GM18508 (cell line): ENCODE measurements at regions not wholly inside any gene's neighbourhood (a gene's known extent, or its start where the extent isn't known, plus 50 kb on each side); places are given as distances from the start of the nearest gene placed in this dataset.
"Not testable (repeated sequence)": the region's sequence is repeated elsewhere in the genome, so short reads cannot be mapped to it uniquely, and the experiment has no call there.

Source experiments
- ATAC-seq: cut with Tn5 transposase; IDR thresholded peaks from one replicate; pipeline ENCODE4 v1.9.1; 2021; ENCODE audit warnings: moderate number of reproducible peaks; ENCODE audit not compliant: insufficient read depth, unreplicated experiment

- ATAC-seq = no peak
Measured at GRCh38 chr21:14903172-14903865, 161.5 kb downstream of the NRIP1 start.

- no peak for ATAC-seq
Measured at GRCh38 chr21:14901482-14901958, 163.3 kb downstream of the NRIP1 start.

GRCh38 chr21:14900611-14901010 is 164.2 kb downstream of the NRIP1 start:
- ATAC-seq = no peak

GRCh38 chr21:14900058-14900457 is 164.7 kb downstream of the NRIP1 start:
- no peak for ATAC-seq

GRCh38 chr21:14895792-14896191 is 169.0 kb downstream of the NRIP1 start:
- ATAC-seq = no peak

- ATAC-seq = no peak
Measured at GRCh38 chr21:14890141-14890540, 174.7 kb downstream of the NRIP1 start.

- no peak for ATAC-seq
Measured at GRCh38 chr21:14889080-14889810, 175.6 kb downstream of the NRIP1 start.

- ATAC-seq = no peak
Measured at GRCh38 chr21:14888202-14888601, 176.6 kb downstream of the NRIP1 start.

- no peak for ATAC-seq
Measured at GRCh38 chr21:14886001-14886400, 178.8 kb downstream of the NRIP1 start.

- no peak for ATAC-seq
Measured at GRCh38 chr21:14883351-14883750, 181.4 kb downstream of the NRIP1 start.

- not testable (repeated sequence) for ATAC-seq
Measured at GRCh38 chr21:14882545-14882944, 182.3 kb downstream of the NRIP1 start.

- no peak for ATAC-seq
Measured at GRCh38 chr21:14881863-14882499, 182.8 kb downstream of the NRIP1 start.

- ATAC-seq = no peak
Measured at GRCh38 chr21:14880922-14881321, 183.9 kb downstream of the NRIP1 start.

GRCh38 chr21:14879458-14879857 is 185.3 kb downstream of the NRIP1 start:
- ATAC-seq = no peak

- ATAC-seq = no peak
Measured at GRCh38 chr21:14878971-14879370, 185.8 kb downstream of the NRIP1 start.

GRCh38 chr21:14877581-14878228 is 187.1 kb downstream of the NRIP1 start:
- peak; percentile 66 for ATAC-seq

GRCh38 chr21:14876524-14876840 is 188.3 kb downstream of the NRIP1 start:
- no peak for ATAC-seq

GRCh38 chr21:14875704-14876523 is 188.9 kb downstream of the NRIP1 start:
- peak; percentile 58 for ATAC-seq

- no peak for ATAC-seq
Measured at GRCh38 chr21:14875186-14875585, 189.6 kb downstream of the NRIP1 start.

GRCh38 chr21:14874379-14874778 is 190.4 kb downstream of the NRIP1 start:
- ATAC-seq = no peak
